Fibroblast of villous mesenchyme (primary cell): ENCODE measurements at regions not wholly inside any gene's neighbourhood (a gene's known extent, or its start where the extent isn't known, plus 50 kb on each side); places are given as distances from the start of the nearest gene placed in this dataset.

Experiments used
- DNase-seq: peaks from one replicate; pipeline ENCODE4 v3.0.0-alpha.2; 2010; ENCODE audit warnings: low read depth
- H3K4me3 ChIP-seq: 2 replicates; pipeline ENCODE4 v1.5.1; 2011; ENCODE audit warnings: low read depth, mild to moderate bottlenecking, low read length
- TF ChIP-seq, protein P1 (sequence below): IDR thresholded peaks from 2 replicates; pipeline ENCODE4 v1.5.1; 2012; ENCODE audit warnings: low read depth, mild to moderate bottlenecking, low read length; ENCODE audit not compliant: insufficient read depth

DNA sequence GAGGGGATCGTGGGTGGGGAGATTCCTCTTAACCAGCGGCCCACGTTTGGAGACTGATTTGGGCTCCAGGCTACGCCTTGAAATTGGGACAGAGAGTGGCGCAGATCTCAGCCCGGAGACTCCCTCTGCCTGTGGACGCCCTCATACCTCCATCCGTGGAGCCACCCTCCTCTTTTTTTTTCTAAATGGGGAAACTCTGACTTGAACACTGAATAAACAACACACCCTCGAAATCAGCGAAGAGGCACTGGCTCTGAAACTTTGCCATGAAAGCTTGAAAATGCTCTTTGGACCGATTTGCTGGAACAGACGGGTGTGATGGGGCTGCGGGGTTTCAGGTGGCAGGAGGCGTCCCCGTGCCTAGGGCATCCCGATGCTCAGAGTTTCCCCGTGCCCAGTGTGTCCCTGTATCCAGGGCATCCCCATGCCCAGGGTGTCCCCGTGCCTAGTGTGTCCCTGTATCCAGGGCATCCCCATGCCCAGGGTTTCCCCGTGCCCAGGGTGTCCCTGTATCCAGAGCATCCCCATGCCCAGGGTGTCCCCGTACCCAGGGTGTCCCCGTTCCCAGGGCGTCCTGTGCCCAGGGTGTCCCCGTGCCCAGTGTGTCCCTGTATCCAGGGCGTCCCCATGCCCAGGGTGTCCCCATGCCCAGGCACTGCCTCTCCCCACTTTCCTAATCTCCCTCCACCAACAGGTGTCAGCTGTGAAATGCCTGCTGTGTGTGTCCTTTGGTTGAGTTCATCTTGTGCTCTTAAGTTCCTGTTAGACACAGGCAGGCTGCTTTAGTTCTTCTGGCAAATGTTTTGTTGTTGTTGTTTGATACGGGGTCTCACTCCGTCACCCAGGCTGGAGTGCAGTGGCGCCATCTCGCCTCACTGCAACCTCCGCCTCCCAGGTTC lies 187.0 kb downstream of the SEC14L1 start:
- TF ChIP-seq, protein P1, sequence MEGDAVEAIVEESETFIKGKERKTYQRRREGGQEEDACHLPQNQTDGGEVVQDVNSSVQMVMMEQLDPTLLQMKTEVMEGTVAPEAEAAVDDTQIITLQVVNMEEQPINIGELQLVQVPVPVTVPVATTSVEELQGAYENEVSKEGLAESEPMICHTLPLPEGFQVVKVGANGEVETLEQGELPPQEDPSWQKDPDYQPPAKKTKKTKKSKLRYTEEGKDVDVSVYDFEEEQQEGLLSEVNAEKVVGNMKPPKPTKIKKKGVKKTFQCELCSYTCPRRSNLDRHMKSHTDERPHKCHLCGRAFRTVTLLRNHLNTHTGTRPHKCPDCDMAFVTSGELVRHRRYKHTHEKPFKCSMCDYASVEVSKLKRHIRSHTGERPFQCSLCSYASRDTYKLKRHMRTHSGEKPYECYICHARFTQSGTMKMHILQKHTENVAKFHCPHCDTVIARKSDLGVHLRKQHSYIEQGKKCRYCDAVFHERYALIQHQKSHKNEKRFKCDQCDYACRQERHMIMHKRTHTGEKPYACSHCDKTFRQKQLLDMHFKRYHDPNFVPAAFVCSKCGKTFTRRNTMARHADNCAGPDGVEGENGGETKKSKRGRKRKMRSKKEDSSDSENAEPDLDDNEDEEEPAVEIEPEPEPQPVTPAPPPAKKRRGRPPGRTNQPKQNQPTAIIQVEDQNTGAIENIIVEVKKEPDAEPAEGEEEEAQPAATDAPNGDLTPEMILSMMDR, result no peak
- H3K4me3 ChIP-seq, result no peak overlapping the region
- DNase-seq, result no peak

DNA sequence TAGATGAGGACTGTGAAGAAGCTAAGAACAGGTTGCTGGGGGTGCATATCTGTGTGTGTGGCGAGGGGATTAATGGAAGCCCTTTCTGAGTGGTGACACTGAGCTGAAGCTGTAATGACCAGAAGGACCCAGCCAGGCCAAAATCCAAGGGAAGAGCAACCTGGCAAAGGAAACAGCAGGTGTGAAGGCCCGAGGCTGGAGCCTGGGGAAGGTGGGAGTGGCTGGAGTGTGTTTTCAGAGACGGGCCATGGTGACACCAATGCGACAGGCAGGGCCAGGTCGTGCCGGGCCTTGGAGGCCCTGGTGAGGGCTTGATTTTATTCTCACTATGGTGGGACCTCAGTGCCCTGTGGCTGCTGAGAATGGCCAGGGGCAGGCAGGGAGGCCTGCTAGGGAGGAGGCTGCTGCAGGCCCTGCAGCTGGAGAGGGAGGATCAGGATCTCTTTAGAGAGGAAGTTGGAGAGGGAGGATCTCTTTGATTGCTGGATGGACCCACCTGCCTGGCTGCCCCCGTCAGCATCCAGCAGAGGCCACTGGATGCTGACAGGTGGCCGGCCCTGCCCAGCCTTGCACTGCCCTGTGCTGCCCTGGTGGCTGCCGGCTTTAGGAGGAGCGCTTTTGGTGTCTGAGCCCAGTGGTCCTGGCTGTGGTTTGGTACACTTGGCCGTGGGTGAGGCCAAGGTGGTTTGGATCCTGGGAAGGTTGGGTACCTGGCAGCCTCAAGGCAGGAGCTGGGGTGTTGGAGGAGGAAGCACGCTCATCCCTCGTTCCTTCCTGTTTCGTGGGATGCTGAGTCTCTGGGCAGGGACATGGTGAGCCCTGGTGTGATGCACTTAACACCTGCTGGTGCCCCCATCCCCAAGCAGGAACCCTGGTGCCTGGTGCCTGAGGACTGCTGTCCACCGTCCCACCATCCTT lies 188.3 kb downstream of the SEC14L1 start:
- no peak for DNase-seq
- H3K4me3 ChIP-seq, result no peak overlapping the region
- TF ChIP-seq, protein P1, result no peak

DNA sequence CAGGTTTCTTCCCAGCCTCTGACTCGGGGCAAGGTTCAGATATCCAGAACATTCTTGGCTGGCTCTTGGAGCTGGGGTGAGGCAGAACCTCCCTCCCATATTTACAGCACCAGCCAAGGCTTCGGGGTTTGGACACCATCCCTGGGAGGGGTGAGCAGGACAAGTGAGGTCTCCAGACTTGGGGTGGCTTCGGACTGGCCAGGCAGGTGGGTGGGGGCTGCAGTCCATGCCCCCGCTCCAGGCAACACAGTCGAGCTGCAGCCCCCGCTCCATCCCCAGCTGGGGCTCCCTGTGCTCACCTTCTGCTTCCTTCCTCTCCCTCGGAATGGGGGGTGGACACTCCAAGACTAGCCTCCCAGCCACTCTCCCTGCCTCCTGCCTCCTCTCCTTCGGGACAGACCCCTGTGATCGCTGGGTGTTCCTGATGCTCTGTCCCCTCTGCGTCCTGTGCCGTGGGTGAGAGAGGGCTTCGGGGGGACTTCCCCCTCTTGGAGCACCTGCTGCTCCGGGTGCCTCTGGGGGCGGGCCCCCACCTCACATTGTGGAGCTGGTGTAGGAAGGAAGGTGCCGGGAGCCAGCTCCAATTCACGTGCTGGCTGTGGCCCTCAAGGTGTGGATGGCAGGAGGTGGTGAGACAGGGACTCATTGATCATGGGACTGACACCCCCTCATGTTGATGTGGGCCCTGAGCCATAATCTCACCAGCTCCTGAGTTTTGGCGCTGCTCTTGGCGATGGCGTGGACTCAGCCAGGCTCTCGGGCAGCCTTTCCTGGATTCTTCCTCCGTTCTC lies 189.2 kb downstream of the SEC14L1 start:
- H3K4me3 ChIP-seq, result no peak overlapping the region
- no peak for DNase-seq
- TF ChIP-seq, protein P1, result no peak

DNA sequence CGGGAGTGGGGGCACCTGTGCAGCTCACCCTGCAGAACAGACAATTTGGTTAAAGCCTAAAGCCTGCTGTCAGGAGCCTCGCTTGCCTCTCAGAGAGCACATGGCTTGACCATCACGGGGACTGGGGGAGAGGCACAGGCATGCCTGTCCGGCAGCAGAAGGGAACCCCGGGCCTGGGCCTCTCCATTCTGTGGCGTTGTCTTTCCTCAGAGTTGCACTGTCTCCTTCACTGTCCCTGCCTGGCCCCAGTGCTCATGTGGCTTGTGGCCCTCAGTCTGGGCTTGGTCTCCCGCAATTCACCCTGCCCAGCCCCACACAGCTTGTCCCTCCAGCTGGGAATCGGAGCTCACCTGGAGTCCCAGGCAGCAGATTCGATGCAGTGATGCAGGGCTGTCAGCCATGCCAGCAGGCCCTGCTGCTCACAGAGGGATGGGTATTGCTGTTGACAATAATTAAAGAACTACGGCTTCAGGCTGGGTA lies 189.9 kb downstream of the SEC14L1 start:
- TF ChIP-seq, protein P1, result no peak
- no peak for DNase-seq
- no peak overlapping the region for H3K4me3 ChIP-seq

DNA sequence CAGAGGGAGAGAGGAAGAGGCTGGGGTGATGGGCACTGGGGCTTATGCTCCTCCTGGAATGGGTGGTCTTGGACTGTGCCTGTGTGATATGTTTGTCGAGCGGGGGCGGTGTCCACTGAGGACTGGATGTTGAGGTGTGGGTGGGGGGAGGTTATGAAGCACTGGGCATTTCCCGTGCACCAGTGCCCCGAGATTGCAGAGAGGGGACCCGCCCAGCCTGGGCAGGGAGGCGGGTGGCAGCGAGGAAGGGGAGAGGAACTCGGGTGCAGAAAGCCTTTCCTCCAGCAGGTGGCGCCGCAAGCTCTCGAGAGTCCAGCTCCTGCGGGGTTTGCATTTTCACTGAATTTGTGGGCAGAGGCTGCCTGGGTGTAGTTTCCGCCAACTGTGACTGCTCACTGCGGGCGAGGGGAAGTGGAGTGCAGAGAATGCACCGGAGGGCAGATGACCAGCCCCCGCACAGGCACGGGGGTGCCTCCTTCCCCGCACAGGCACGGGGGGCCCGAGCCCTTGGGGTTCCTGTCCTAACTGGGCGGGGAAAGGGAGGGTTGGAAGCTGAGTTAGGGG lies 190.6 kb downstream of the SEC14L1 start:
- DNase-seq, result peak; percentile 89
- H3K4me3 ChIP-seq, result no peak overlapping the region
- TF ChIP-seq, protein P1, result peak; percentile 92
